ENCODE measurements at regions not wholly inside any gene's neighbourhood (a gene's known extent, or its start where the extent isn't known, plus 50 kb on each side); places are given as distances from the start of the nearest gene placed in this dataset.

DNA sequence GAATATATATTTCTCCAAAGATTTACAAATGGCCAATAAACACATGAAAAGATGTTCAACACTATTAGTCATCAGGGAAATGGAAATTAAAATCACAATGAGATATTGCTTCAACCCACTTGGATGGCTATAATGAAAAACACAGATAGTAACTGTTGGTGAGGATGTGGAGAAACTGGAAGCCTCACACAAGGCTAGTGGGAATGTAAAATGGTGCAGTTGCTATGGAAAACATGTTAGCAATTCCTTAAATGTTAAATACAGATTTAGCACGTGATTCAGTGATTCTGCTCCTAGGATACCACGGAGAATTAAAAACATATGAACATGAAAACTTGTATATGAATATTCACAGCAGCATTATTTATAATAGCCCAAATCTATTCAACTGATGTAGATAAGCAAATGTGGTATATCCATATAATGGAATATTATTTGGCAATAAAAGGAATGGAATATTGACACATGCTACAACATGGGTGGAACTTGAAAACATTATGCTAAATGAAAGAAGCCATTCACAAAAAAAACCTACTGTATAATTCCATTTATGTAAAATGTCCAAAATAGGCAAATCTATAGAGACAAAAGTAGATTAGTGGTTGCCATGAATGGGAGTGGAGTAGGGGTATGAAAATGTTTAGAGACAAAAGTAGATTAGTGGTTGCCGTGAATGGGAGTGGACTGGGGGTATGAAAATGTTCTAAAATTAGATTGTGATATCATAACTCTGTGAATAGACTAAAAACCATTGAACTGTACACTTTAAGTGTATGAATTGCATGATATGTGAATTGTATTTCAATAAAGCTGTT lies 227.1 kb upstream of the DDHD1 start:
- Histone ChIP-seq H3K9me3 (replicated peaks) (no peaks in the 10 kb centered on the region), H3K27ac (replicated peaks) (no peak overlapping the region), H3K4me3 (no peak overlapping the region), H3K4me1 (peaks cover 9% of the 10 kb centered on the region), H3K27me3 (ENCODE audit: low read depth) (no peaks in the 10 kb centered on the region), H3K36me3 (no peaks in the 10 kb centered on the region)
- TF ChIP-seq, protein P1, sequence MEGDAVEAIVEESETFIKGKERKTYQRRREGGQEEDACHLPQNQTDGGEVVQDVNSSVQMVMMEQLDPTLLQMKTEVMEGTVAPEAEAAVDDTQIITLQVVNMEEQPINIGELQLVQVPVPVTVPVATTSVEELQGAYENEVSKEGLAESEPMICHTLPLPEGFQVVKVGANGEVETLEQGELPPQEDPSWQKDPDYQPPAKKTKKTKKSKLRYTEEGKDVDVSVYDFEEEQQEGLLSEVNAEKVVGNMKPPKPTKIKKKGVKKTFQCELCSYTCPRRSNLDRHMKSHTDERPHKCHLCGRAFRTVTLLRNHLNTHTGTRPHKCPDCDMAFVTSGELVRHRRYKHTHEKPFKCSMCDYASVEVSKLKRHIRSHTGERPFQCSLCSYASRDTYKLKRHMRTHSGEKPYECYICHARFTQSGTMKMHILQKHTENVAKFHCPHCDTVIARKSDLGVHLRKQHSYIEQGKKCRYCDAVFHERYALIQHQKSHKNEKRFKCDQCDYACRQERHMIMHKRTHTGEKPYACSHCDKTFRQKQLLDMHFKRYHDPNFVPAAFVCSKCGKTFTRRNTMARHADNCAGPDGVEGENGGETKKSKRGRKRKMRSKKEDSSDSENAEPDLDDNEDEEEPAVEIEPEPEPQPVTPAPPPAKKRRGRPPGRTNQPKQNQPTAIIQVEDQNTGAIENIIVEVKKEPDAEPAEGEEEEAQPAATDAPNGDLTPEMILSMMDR (IDR thresholded peaks at IDR 0.05; ENCODE audit: borderline replicate concordance), result no peak
- intact Hi-C loops (cut with micrococcal nuclease), result no loop called here
- DNase-seq, result no peak

DNA sequence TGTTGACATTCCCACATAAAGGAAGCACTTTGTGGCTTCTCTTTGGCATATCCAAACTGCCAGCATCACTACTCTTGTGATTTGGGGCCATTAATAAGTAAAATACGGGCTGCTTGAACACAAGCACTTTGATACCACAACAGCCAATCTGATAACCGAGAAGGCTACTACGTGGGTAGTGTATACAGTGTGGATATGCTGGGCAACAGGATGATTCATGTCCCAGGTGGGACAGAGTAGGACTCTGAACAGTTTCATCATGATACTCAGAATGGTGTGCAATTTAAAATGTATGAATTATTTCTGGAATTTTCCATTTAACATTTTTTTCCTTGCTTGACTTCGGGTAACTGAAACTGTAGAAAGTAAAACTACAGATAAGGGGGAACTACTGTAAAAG lies 225.0 kb upstream of the DDHD1 start:
- DNase-seq, result no peak
- Histone ChIP-seq H3K36me3 (no peaks in the 10 kb centered on the region), H3K27ac (replicated peaks) (no peak overlapping the region), H3K4me1 (peaks cover 9% of the 10 kb centered on the region), H3K27me3 (ENCODE audit: low read depth) (no peaks in the 10 kb centered on the region), H3K9me3 (replicated peaks) (no peaks in the 10 kb centered on the region), H3K4me3 (no peak overlapping the region)
- TF ChIP-seq, protein P1 (IDR thresholded peaks at IDR 0.05; ENCODE audit: borderline replicate concordance), result no peak
- intact Hi-C loops (cut with micrococcal nuclease), result no loop called here

DNA sequence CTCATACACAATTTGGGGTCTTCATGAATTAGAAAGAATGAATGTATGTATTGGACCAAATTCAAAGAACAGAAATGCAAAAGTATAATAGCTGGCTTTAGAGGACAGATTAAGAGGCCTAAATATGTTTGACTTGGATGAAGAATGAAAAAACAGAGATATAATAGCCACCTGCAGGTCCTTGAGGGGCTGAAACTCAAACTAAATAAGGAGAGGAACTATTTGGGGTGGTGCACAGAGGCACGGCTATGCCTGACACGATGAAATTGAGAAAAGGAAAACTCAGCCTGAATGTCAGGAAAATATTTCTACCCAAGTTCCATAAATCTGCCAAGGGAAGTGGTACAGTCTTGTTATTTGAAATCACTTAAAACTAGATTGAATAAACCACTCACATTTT lies 222.9 kb upstream of the DDHD1 start:
- TF ChIP-seq, protein P1 (IDR thresholded peaks at IDR 0.05; ENCODE audit: borderline replicate concordance), result no peak
- peak overlapping the region; percentile 47 for H3K27ac ChIP-seq (replicated peaks)
- H3K4me1 ChIP-seq, result peaks cover 9% of the 10 kb centered on the region
- H3K36me3 ChIP-seq, result no peaks in the 10 kb centered on the region
- H3K4me3 ChIP-seq, result no peak overlapping the region
- no peaks in the 10 kb centered on the region for H3K9me3 ChIP-seq (replicated peaks)
- intact Hi-C loops (cut with micrococcal nuclease), result no loop called here
- no peak for DNase-seq
- H3K27me3 ChIP-seq (ENCODE audit: low read depth), result no peaks in the 10 kb centered on the region

- H3K36me3 ChIP-seq, result no peaks in the 10 kb centered on the region
- H3K4me1 ChIP-seq, result peaks cover 9% of the 10 kb centered on the region
- TF ChIP-seq, protein P1 (IDR thresholded peaks at IDR 0.05; ENCODE audit: borderline replicate concordance), result no peak
- no peaks in the 10 kb centered on the region for H3K9me3 ChIP-seq (replicated peaks)
- intact Hi-C loops (cut with micrococcal nuclease), result no loop called here
- no peaks in the 10 kb centered on the region for H3K27me3 ChIP-seq (ENCODE audit: low read depth)
- no peak for DNase-seq
- H3K4me3 ChIP-seq, result no peak overlapping the region
- H3K27ac ChIP-seq (replicated peaks), result peak overlapping the region; percentile 47
Measured at GRCh38 chr14:53375599-53375998, 222.5 kb upstream of the DDHD1 start.

GRCh38 chr14:53368711-53369201 lies 215.6 kb upstream of the DDHD1 start:
- no peaks in the 10 kb centered on the region for H3K27me3 ChIP-seq (ENCODE audit: low read depth)
- intact Hi-C loops (cut with micrococcal nuclease), result no loop called here
- no peaks in the 10 kb centered on the region for H3K36me3 ChIP-seq
- H3K4me1 ChIP-seq, result peaks cover 15% of the 10 kb centered on the region
- H3K27ac ChIP-seq (replicated peaks), result peak overlapping the region; percentile 63
- no peaks in the 10 kb centered on the region for H3K9me3 ChIP-seq (replicated peaks)
- H3K4me3 ChIP-seq, result no peak overlapping the region
- TF ChIP-seq, protein P1 (IDR thresholded peaks at IDR 0.05; ENCODE audit: borderline replicate concordance), result no peak
- no peak for DNase-seq

All from left ventricle myocardium inferior (tissue), 1 donor.